H9 (cell line): ENCODE measurements at regions not wholly inside any gene's neighbourhood (a gene's known extent, or its start where the extent isn't known, plus 50 kb on each side); places are given as distances from the start of the nearest gene placed in this dataset.

Source experiments
- DNase-seq: peaks from one replicate; pipeline ENCODE4 v3.0.0-alpha.2; 2017
- H2AFZ ChIP-seq: one replicate; pipeline ENCODE4 v1.6.1; 2013; ENCODE audit warnings: mild to moderate bottlenecking, low read length, control low read depth, moderate library complexity
- H2AK5ac ChIP-seq: 2 replicates; pipeline ENCODE4 v1.6.1; 2013; ENCODE audit warnings: low read length, control low read depth, mixed read lengths; ENCODE audit not compliant: insufficient read length
- H2BK120ac ChIP-seq: one replicate; pipeline ENCODE4 v1.6.1; 2013; ENCODE audit warnings: low read depth, mild to moderate bottlenecking, low read length, control low read depth, inconsistent platforms; ENCODE audit not compliant: poor library complexity, severe bottlenecking
- H2BK12ac ChIP-seq: 2 replicates; pipeline ENCODE4 v1.6.1; 2013; ENCODE audit warnings: low read length, control low read depth, mixed read lengths, low read depth; ENCODE audit not compliant: insufficient read length
- H2BK15ac ChIP-seq: 2 replicates; pipeline ENCODE4 v1.6.1; 2013; ENCODE audit warnings: low read depth, low read length, control low read depth
- H2BK20ac ChIP-seq: one replicate; pipeline ENCODE4 v1.6.1; 2013; ENCODE audit warnings: low read depth, mild to moderate bottlenecking, low read length, control low read depth, inconsistent platforms; ENCODE audit not compliant: poor library complexity, severe bottlenecking
- H2BK5ac ChIP-seq: 2 replicates; pipeline ENCODE4 v1.6.1; 2013; ENCODE audit warnings: low read length, control low read depth, mixed read lengths; ENCODE audit not compliant: insufficient read length
- H3K14ac ChIP-seq: 2 replicates; pipeline ENCODE4 v1.6.1; 2013; ENCODE audit warnings: low read length, control low read depth; ENCODE audit not compliant: insufficient read depth
- H3K18ac ChIP-seq: 2 replicates; pipeline ENCODE4 v1.6.1; 2013; ENCODE audit warnings: low read depth, mild to moderate bottlenecking, mixed read lengths, low read length, control low read depth; ENCODE audit not compliant: insufficient read length
- H3K23ac ChIP-seq: 2 replicates; pipeline ENCODE4 v1.6.1; 2013; ENCODE audit warnings: low read length, control low read depth, mixed read lengths, low read depth; ENCODE audit not compliant: insufficient read length
- H3K23me2 ChIP-seq: 2 replicates; pipeline ENCODE4 v1.6.1; 2013; ENCODE audit warnings: low read depth, mild to moderate bottlenecking, mixed read lengths, low read length, control low read depth; ENCODE audit not compliant: insufficient read length, poor library complexity, severe bottlenecking
- H3K27ac ChIP-seq: 2 replicates; pipeline ENCODE4 v1.5.1; 2013; ENCODE audit warnings: low read length, control low read depth, mixed read lengths, low read depth; ENCODE audit not compliant: insufficient read length
- H3K27me3 ChIP-seq: 2 replicates; pipeline ENCODE4 v1.6.1; 2013; ENCODE audit warnings: low read length, control low read depth, inconsistent platforms; ENCODE audit not compliant: insufficient read depth
- H3K4ac ChIP-seq: 2 replicates; pipeline ENCODE4 v1.6.1; 2013; ENCODE audit warnings: low read depth, mild to moderate bottlenecking, control low read depth, inconsistent platforms, low read length, moderate library complexity
- H3K4me1 ChIP-seq: 2 replicates; pipeline ENCODE4 v1.6.1; 2013; ENCODE audit warnings: low read length, control low read depth, inconsistent platforms; ENCODE audit not compliant: insufficient read depth
- H3K4me2 ChIP-seq: 2 replicates; pipeline ENCODE4 v1.6.1; 2013; ENCODE audit warnings: low read length, control low read depth, mixed read lengths; ENCODE audit not compliant: insufficient read length, insufficient read depth
- H3K56ac ChIP-seq: 2 replicates; pipeline ENCODE4 v1.6.1; 2013; ENCODE audit warnings: low read depth, mild to moderate bottlenecking, mixed read lengths, low read length, control low read depth; ENCODE audit not compliant: insufficient read length
- H3K79me1 ChIP-seq: 2 replicates; pipeline ENCODE4 v1.6.1; 2013; ENCODE audit warnings: low read depth, mild to moderate bottlenecking, moderate library complexity, low read length, control low read depth, inconsistent platforms; ENCODE audit not compliant: insufficient read depth, poor library complexity, severe bottlenecking
- H3K79me2 ChIP-seq: 2 replicates; pipeline ENCODE4 v1.6.1; 2013; ENCODE audit warnings: low read length, control low read depth, inconsistent platforms; ENCODE audit not compliant: insufficient read depth
- H3K9ac ChIP-seq: 2 replicates; pipeline ENCODE4 v1.6.1; 2013; ENCODE audit warnings: low read length, control low read depth, mixed read lengths; ENCODE audit not compliant: insufficient read length; ENCODE audit errors: extremely low read depth
- H3K9me3 ChIP-seq: one replicate; pipeline ENCODE4 v1.6.1; 2013; ENCODE audit warnings: low read depth, low read length, inconsistent platforms; ENCODE audit not compliant: control insufficient read depth
- H3T11ph ChIP-seq: one replicate; pipeline ENCODE4 v1.6.1; 2013; ENCODE audit warnings: mild to moderate bottlenecking, low read length, control low read depth, inconsistent platforms
- H4K20me1 ChIP-seq: one replicate; pipeline ENCODE4 v1.6.1; 2013; ENCODE audit not compliant: control insufficient read depth, insufficient read length, insufficient read depth
- H4K5ac ChIP-seq: 2 replicates; pipeline ENCODE4 v1.6.1; 2013; ENCODE audit warnings: low read depth, mild to moderate bottlenecking, mixed read lengths, low read length, control low read depth; ENCODE audit not compliant: insufficient read length
- H4K8ac ChIP-seq: replicated peaks from 2 replicates; pipeline ENCODE4 v1.6.1; 2013; ENCODE audit warnings: low read length, control low read depth, mixed read lengths, low read depth; ENCODE audit not compliant: insufficient read length
- H4K91ac ChIP-seq: 2 replicates; pipeline ENCODE4 v1.6.1; 2013; ENCODE audit warnings: low read depth, mild to moderate bottlenecking, moderate library complexity, mixed read lengths, low read length, control low read depth; ENCODE audit not compliant: insufficient read length
- H3K27ac Mint-ChIP-seq, 3 experiments: 2 replicates in 2 of 3; 3 replicates in 1 of 3; pipeline ENCODE4 v1.8.0; 2020 to 2021; ENCODE audit warnings: mixed read lengths in 3 of 3, mild to moderate bottlenecking in 1 of 3, moderate library complexity in 1 of 3
- H3K27me3 Mint-ChIP-seq: 2 replicates; pipeline ENCODE4 v1.8.0; 2021; ENCODE audit warnings: low read depth, mild to moderate bottlenecking, moderate library complexity, mixed read lengths
- H3K36me3 Mint-ChIP-seq, 3 experiments: 2 replicates in 2 of 3; 3 replicates in 1 of 3; pipeline ENCODE4 v1.8.0; 2020 to 2021; ENCODE audit warnings: low read depth in 3 of 3, mixed read lengths in 3 of 3; ENCODE audit not compliant: insufficient read depth in 1 of 3
- H3K4me1 Mint-ChIP-seq, 2 experiments: 2 replicates each; pipeline ENCODE4 v1.8.0; 2020; ENCODE audit warnings: mixed read lengths in 2 of 2
- H3K4me3 Mint-ChIP-seq, 2 experiments: 2 replicates in 1 of 2; 3 replicates in 1 of 2; pipeline ENCODE4 v1.8.0; 2020 to 2021; ENCODE audit warnings: mild to moderate bottlenecking in 2 of 2, mixed read lengths in 2 of 2, moderate library complexity in 1 of 2
- H3K9me3 Mint-ChIP-seq, 2 experiments: 2 replicates in 1 of 2; 3 replicates in 1 of 2; pipeline ENCODE4 v1.8.0; 2020; ENCODE audit warnings: mild to moderate bottlenecking in 2 of 2, mixed read lengths in 2 of 2, moderate library complexity in 1 of 2
- WGBS: extraction: QIAGEN DNeasy Blood & Tissue Kit; methylation state at CpG from one replicate; pipeline ENCODE4 v1.1.7; 2013; ENCODE audit warnings: missing lambda C conversion rate, low lambda C conversion rate, mixed read lengths; ENCODE audit not compliant: insufficient read length; ENCODE audit errors: extremely low coverage; 5-methylcytosine and 5-hydroxymethylcytosine counted together
- TF ChIP-seq, protein P1 (sequence below): fragments of 200-600 bp; sonication (generic); conservative IDR thresholded peaks from 3 replicates; pipeline ENCODE4 v1.8.0; 2021; ENCODE audit warnings: antibody characterized with exemption, mild to moderate bottlenecking

DNA sequence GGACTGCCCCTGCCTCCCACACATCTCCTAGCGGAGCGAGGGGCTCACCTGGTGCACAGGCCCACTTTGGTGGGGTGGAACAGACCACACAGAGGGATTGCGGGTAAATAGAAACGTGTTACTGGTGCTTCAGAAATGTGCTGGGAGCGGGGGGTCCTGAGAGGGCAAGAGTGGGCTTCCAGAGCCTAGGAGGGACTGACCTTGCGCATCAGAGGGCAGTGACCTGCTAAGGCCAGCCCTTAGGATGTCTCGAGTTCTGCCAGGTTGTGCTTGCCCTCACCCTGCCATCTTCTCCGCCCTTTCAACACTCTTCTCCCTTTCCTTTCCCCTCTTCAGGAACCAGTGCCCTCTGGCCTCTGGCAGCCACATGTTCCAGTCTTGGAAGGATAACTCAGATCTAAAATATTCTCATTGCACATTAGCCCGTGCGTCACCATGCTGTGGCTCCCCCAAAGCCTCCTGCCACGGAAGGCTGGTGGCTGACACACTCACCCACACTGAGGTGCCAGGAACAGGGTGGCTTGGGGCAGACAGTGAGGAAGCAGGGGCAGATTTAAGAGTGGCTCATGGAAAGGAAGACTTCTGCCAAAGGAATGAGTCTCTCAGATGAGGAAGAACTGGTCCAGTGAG is 89.6 kb downstream of the MCFD2 start:
- no peak overlapping the region for H3K56ac ChIP-seq
- H3K9me3 ChIP-seq = no peaks in the 10 kb centered on the region

More for the DNA sequence above, 89.6 kb downstream of the MCFD2 start:
- Histone ChIP-seq H4K20me1 (no peaks in the 10 kb centered on the region), H3K4me2 (no peak overlapping the region), H3K4ac (no peak overlapping the region), H2AK5ac (no peak overlapping the region), H3K23ac (no peak overlapping the region), H2BK12ac (no peak overlapping the region), H3T11ph (no peak overlapping the region), H3K18ac (no peak overlapping the region), H4K91ac (no peak overlapping the region), H3K9ac (no peak overlapping the region), H2BK20ac (no peak overlapping the region), H2BK120ac (no peak overlapping the region), H3K14ac (no peak overlapping the region), H3K27me3 (no peaks in the 10 kb centered on the region), H4K5ac (no peak overlapping the region), H3K27ac (no peak overlapping the region), H3K79me1 (no peaks in the 10 kb centered on the region), H2BK15ac (no peak overlapping the region), H3K4me1 (no peaks in the 10 kb centered on the region), H4K8ac (no peak overlapping the region), H2BK5ac (no peak overlapping the region), H2AFZ (no peak overlapping the region), H3K23me2 (no peaks in the 10 kb centered on the region), H3K79me2 (no peaks in the 10 kb centered on the region)
- Mint-ChIP-seq H3K9me3 (no peaks in the 10 kb centered on the region; a peak in 1 of 5 replicates), H3K4me1 (peaks cover 3 to 7% of the 10 kb centered on the region in 2 experiments), H3K27ac (no peak overlapping the region), H3K4me3 (no peak overlapping the region; a peak in 1 of 5 replicates), H3K27me3 (peaks cover 1% of the 10 kb centered on the region; the same call in 1 of the 2 replicates), H3K36me3 (no peaks in the 10 kb centered on the region; a peak in 1 of 7 replicates)
- TF ChIP-seq, protein P1, sequence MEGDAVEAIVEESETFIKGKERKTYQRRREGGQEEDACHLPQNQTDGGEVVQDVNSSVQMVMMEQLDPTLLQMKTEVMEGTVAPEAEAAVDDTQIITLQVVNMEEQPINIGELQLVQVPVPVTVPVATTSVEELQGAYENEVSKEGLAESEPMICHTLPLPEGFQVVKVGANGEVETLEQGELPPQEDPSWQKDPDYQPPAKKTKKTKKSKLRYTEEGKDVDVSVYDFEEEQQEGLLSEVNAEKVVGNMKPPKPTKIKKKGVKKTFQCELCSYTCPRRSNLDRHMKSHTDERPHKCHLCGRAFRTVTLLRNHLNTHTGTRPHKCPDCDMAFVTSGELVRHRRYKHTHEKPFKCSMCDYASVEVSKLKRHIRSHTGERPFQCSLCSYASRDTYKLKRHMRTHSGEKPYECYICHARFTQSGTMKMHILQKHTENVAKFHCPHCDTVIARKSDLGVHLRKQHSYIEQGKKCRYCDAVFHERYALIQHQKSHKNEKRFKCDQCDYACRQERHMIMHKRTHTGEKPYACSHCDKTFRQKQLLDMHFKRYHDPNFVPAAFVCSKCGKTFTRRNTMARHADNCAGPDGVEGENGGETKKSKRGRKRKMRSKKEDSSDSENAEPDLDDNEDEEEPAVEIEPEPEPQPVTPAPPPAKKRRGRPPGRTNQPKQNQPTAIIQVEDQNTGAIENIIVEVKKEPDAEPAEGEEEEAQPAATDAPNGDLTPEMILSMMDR = no peak
- WGBS = no CpG with 5 or more reads among the region's 11 CpGs
- no peak for DNase-seq
